SK-N-MC (cell line): ENCODE measurements at regions not wholly inside any gene's neighbourhood (a gene's known extent, or its start where the extent isn't known, plus 50 kb on each side); places are given as distances from the start of the nearest gene placed in this dataset.

Experiments
- EZH2 ChIP-seq: fragments of 200-600 bp; sonication (generic); IDR thresholded peaks from one replicate; pipeline ENCODE4 v1.6.1; 2017; ENCODE audit warnings: antibody characterized with exemption
- POLR2AphosphoS5 ChIP-seq: IDR thresholded peaks from 2 replicates; pipeline ENCODE4 v1.6.1; 2012; ENCODE audit warnings: mild to moderate bottlenecking, low read depth, low read length, borderline replicate concordance

- TF ChIP-seq POLR2AphosphoS5 (no peak), EZH2 (no peak)
Measured at GRCh38 chr20:20814685-20815084, 102.2 kb upstream of the RALGAPA2 start.
